HG03457 (cell line): ENCODE measurements at regions not wholly inside any gene's neighbourhood (a gene's known extent, or its start where the extent isn't known, plus 50 kb on each side); places are given as distances from the start of the nearest gene placed in this dataset.
"Not testable (repeated sequence)": the region's sequence is repeated elsewhere in the genome, so short reads cannot be mapped to it uniquely, and the experiment has no call there.

Experiments
- ATAC-seq: cut with Tn5 transposase; IDR thresholded peaks from one replicate; pipeline ENCODE4 v1.9.1; 2021; ENCODE audit warnings: moderate number of reproducible peaks; ENCODE audit not compliant: unreplicated experiment

DNA sequence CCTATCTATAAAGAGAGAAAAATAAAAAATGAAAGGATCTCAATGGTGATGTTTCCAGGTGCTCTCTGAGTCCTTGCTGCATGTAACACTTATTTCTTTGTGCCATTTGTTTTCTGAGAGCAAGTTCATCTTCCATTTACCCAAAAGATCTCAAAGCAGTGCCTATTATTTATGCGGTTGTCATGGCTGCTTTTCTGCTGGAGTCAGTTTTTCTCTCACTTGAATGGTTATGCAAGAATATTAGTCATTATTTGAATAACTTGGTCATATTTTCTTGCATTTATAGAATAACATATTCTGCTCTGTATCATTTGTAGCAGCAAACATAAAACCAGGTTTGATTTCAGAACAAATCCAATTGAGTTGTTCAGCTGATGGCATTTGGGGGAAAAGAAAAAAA lies 141.8 kb upstream of the G2E3 start:
- no peak for ATAC-seq

DNA sequence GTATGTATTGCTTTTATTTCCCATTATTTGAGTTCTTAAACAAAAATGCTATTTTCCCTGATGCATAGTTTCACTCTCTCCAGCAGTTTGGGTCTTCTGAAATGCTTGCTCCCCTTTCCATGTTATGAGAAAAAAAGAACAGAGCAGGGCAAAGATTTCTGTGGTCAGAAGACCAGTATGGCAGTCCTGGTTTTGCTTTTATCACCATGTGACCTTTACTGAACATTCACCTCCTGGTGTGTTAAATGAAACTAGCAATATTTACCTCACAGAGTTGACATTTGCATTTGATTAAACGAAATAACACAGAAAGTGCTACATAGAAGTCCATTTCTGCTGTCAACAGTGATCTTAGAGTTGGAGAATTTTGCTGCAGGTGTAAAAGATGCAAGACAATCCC lies 141.0 kb upstream of the G2E3 start:
- no peak for ATAC-seq

DNA sequence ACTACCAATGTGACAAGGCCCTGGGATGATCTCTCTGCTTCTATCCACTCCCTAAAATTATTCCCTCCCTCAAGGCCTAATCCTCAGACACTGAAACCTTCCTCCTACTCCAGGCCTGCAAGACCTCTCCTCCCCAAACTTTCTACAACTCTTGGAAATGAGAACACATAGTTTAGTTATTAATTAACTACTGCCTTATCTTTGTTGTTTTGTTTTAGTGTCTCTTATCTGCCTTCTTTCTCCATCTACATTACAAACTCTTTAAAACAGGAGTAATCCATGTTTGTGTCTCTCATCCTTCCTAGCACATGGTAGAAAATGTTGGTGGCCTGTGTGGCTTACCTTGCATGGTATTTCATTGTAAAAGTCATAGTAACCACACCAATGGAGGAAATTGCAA lies 139.9 kb upstream of the G2E3 start:
- ATAC-seq, result no peak

DNA sequence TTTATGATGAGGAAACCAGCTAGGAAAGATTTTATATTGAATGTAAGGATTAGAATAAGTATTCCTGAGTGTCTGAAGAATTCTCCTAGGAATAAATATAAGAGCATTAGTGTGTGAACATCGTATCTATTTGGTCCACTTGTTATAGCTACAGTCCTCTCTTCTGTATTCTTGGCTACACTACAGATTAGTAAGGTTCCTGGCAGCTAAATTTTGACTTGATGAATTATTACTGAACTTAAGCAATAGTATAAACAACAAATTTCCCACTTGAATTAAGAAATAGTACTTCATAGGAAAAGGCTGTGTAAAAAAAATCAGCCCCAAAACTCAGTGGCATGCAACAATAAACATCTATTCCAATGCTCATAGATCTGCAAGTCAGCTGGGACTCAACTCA lies 138.4 kb upstream of the G2E3 start:
- no peak for ATAC-seq

DNA sequence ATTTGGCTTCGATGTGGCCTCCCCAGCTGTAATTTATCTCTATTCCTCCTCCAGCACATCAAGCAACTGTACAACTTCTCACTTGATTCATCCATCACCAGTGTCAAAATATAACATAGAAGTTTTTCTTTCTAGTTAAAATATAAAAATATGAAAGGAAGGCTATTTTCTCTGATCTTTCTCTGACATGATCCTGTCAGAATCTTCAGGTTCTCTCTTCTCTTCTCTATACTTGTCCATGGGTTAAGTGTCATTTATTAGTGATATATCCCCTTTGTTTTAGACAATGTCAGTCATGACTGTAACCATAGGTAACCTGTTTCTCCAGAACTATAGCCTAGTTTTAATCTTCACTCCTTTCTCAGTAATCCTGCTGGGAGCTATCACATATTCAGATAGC lies 132.5 kb upstream of the G2E3 start:
- ATAC-seq, result no peak

DNA sequence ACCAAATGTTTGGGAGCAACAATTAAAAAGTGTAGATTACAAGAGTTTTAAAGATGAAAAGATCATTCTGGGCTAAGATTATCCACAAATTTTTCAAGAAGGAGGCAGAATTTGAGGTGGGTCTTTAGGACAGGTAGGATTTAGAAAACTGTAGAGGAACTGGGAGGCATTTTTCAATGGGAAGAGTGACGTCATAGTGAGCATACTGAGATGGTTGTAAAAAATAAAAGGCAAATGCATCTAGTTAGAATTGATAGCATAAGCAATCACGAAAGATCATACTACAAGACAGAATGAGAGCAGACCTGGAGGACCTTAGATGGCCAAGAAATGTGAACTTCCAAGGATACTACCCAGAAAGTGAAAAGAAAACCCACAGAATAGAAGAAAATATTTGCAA lies 131.6 kb upstream of the G2E3 start:
- ATAC-seq, result no peak

DNA sequence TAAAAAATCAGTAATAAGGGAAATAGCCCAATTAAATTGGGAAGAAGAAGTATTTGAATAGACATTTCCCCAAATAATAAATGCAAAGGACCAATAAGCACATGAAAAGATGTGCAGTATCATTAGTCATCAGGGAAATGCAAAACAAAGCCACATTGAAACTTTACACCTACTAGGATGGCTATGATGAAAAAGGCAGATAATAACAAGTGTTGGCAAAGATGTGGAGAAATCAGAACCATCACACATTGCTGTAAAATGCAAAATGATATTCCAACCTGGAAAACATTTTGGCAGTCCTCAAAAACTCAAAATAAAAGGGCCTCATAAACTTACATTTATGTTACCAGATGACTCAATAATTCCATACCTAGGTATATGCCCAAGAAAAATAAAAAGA lies 131.1 kb upstream of the G2E3 start:
- ATAC-seq, result no peak

DNA sequence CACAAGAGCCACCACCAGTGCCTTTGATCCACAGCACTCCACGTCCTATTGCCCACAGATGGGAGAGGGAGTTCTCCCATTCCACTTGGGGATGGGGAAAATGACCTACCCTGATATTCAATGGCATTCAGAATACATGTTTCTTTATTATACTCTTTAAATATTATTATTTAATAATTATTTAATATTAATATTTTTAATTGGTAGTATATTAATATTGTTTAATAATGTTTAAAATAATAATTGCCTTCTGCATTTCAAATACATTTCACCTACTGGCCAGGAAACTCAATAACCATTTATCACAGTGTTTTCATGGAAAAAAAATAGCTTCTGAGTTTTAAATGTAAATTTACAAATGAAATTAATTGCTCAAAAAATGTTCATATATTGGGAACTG lies 127.4 kb upstream of the G2E3 start:
- ATAC-seq, result no peak

DNA sequence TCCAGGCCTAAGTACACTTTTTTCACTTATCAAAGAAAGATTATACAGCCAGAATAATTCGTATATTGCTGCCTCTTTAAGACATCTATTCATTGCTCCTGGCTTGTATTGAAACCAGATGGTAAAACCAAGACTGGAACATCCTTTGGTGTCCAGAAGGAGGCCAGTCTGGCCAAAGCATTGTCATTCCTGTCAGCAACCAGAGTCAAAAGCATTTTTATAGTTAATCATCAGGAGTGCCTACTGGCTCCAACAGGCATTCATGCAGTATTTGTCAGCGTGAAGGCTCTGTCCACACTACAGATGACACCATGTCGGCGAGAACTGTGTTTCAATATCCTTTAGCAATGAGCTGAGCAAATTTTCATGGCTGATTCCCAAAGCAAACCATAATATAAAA lies 118.0 kb upstream of the G2E3 start:
- ATAC-seq, result no peak

DNA sequence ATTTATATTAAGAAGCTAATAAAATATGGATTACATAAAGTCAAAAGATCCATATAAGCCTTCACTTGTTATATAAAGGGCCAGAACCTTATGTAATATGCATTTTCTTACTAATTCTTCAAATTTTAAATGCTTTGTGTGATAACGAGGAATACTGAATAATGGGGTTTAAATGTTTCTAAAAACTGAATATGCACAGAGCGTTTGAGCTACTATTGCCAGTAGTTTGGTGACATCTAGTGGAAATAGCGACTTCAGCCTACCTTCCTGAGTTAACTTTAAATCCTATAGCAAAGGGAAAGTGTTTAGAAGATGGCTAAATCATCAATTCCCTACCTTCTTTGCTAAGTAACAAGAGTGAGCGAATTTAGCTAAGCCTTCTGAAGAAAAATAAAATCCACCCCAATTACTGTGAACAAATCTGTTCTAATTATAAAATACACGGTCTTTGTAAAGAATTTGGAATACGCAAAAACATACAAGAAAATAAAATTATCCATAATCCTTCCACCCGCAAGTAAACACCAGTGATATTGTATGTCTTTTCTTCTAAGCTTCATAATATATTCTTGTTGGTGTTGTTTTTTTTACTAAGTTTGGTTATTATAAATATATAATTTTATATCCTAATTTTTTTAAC lies 115.5 kb upstream of the G2E3 start:
- ATAC-seq, result no peak

DNA sequence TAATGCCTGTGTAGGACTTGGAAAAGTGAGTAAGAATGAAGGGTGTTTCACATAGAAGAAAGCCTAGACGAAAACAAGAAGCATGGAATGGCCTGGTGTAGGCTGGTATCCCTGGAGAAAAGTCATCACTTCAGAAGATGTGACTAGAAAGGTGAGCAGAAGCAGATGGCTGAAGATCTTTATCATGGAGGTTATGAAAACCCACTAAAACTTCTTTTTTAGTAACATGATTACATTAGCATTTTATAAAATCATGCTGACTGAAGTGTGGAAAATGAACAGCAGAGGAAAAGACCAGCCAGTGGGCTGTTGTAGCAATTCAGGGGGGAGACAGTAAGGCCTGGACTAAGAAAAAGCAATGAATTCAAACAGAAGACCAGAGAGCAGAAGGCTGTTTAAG lies 114.5 kb upstream of the G2E3 start:
- ATAC-seq, result no peak

DNA sequence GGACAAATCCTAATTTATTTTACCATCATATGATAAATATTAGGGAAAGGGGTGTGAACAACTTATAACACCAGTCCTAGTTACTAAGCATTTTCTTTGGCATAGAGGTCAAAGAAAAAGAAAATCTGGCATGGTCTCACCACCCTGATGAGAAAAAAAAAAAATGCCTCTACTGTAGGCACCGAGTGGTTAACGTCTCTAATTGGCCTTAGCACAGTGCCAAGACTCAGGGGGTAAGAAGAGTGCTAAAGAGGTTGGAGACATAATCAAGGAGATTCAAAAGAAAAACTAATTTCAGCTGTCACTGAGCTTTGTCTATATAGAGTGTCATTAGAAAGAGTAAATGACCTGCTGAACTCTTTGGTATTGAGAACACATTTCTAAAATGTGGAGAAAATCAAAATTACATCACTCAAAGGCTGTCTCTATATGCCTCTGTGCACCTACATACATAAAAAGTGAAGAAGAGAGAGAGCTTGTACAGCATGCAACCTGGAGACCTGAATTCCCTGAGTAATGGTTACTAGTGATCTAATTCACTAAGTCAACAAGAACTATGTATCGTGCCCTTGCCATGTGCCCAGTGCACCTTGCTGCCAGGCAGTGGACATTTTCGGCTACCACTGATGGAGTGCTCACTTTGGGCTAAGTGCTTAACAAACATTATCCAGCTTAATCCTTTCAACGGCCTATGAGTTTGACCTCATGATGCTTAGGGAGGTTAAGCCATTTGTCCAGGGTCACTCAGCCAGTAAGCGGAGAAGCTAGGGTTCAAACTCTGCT lies 113.8 kb upstream of the G2E3 start:
- ATAC-seq, result no peak

DNA sequence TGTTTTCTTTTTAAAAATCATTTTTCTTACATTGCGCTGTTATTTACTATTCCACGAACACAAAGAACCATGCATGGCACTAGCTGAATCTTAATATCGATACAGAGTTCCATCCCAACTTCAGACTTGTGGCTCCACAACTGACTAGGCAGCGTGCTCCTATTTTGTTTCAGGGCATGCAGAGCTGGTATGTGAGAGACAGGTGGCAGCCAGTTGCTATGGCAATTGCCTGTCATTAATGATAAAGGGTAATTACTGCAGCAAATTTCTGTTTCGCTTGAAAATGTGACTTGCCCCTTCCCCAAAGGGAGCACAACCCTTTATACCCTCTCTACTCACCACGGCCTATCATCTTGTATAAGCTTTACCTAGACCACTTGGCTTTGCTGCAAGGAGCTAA lies 113.1 kb upstream of the G2E3 start:
- no peak for ATAC-seq

DNA sequence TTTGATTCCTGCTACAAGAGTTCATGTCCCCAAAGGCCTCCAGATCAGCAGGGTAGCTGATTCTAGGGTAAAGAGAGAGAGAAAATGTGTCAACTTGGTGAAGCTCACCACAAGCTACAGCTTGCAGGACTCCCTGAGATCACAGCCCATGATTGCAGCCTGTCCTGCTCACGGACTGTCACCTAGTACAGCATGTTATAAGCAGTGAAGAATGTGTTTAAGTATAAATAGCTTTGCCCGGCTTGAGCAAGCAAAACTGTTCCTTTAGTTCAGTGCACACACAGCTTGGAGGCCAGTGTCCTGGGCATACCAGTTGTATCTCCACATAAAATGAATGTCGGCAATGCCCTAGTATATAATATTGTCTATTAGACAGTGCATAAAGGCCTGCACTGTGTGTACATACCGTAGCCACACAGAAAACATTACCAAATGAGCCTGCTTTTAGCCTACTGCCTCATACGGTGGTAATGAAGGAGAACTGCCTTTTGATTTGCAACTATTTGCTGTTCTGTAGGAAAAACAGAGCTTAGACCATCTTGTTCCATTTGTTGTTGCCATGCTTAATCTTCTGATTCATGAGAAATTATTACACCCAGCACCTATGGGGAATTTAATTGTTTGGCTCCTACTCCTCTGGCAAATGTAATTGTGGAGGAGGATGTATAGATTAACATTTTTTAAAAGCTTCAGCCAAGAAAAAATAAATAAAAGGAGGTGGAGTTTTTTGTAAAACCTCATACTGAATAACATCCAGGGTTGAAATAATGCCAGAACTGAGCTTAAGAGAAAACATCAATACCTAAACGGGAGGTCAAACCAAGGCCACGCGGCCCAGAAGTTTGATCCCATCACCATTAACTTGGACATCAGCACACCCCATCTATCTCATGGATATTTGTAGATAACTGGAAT lies 108.1 kb upstream of the G2E3 start:
- no peak for ATAC-seq

DNA sequence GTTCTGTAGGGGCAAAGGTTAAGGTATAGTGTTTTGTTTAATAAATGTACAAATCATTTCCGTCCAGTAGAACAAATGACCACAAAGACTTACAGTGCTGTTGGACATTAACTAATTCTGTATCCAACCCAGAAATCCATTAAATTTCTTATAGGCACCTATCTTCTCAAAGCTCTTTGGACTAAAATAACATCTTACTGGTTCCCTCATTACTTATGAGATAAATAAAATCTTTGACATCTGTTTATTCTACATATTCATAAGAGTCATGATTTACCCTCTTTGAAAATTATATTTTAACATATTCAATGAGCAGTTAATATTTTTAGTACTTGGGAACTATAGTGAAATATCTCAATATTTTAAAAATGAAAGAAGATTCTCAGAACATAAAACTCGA lies 102.7 kb upstream of the G2E3 start:
- ATAC-seq, result no peak

DNA sequence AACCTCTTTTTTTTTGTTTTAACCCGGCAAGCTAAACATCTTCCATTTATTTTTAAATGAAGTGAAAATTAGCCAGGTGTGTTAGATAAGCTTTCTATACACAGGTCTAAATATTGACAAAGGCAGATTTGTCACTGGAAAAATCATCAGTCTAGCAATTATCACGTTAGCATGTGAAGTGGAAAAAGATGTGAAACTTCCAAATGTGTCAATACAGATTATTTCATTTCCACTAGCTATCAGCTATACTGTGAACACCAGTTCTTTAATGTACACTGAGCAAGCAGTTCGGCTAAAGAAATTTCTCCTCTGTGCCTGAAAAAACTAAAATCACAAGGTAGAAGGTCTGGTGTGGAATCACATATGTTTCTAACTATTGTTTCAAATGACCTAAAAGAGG lies 96.6 kb upstream of the G2E3 start:
- ATAC-seq, result no peak

DNA sequence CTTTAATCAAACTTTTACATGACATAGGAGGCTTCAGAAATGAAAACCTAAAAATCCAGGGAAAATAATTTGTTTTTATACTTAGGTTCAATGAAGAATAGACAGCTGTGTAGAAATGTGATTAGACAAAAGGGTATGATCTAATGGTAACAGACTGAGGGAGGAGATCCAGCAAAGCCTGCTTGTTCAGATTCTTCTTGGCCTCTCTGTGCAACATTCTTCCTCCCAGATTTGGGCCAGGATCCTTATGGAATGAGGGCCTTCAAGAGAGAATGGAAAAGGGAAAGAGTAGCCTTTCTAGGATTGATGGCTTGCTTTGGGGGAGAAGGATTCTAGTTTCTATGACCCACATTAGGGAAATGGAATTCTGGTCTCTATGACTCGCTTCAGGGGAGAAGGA lies 94.5 kb upstream of the G2E3 start:
- no peak for ATAC-seq

DNA sequence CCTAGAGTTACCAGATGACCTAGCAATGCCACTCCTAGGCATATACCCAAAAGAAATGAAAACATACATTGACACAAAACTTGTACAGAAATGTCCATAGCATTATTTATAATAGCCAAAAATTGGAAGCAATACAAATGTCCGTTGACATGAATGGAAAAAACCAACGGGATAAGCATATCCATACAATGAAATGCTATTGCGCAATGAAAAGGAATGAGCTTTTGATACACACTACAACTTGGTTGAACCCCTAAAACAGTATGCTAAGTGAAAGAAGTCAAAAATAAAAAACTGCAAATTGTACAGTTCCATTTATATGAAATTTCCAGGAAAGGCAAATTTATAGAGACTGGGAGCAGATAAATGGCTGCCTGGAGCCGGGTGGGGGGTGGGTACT lies 90.6 kb upstream of the G2E3 start:
- no peak for ATAC-seq

DNA sequence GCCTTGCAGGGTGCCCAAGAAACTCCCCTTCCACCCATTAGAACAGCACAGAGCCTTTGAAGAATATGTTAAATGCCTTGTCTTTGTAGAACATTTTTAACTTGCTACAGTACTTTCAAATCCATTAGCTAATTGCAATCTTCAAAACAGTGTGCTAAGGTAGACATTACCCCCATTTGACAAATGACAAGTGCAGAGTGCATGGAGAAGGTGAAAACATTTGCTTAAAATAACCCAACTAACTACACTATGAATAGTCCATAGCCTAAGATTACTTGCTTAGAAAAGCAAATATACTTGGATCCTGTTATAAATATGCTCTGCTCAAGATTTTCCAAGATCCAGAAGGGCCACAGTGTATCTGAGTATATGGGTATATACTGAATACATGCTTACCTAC lies 87.0 kb upstream of the G2E3 start:
- ATAC-seq, result no peak

DNA sequence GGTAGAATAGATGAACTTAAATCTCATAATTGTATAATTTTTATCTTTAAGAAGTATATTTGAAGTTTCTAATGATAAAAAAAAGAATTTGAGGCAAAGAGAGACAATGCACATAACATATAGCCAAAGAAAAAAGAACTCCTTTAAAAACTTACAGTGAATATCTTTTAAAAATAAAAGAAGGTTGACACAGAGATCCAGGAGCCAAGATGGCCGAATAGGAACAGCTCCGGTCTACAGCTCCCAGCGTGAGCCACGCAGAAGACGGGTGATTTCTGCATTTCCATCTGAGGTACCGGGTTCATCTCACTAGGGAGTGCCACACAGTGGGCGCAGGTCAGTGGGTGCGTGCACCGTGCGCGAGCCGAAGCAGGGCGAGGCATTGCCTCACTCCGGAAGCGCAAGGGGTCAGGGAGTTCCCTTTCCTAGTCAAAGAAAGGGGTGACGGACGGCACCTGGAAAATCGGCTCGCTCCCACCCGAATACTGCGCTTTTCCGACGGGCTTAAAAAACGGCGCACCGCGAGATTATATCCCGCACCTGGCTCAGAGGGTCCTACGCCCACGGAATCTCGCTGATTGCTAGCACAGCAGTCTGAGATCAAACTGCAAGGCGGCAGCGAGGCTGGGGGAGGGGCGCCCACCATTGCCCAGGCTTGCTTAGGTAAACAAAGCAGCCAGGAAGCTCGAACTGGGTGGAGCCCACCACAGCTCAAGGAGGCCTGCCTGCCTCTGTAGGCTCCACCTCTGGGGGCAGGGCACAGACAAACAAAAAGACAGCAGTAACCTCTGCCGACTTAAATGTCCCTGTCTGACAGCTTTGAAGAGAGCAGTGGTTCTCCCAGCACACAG lies 84.9 kb upstream of the G2E3 start:
- not testable (repeated sequence) for ATAC-seq

DNA sequence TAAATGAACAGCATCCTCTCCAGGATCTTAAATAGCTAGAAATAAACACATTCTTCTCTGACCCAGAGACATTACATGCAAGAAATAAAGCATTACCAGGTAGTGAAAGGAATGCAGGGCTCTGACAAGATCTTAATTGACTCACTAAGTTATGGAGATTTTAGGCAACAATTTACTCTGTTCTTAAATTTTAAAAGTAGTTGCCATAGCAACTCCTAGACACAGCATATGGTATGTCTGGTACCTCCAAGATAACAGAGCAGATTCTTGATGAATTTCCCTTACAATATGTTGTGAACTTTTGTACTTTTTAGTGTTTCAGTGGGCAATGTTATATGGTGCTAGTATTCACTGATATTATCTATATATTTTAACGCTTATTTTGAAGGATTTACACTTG lies 76.7 kb upstream of the G2E3 start:
- no peak for ATAC-seq
